GM12874 (cell line): ENCODE measurements at regions not wholly inside any gene's neighbourhood (a gene's known extent, or its start where the extent isn't known, plus 50 kb on each side); places are given as distances from the start of the nearest gene placed in this dataset.

Source experiments
- CTCF ChIP-seq: IDR thresholded peaks from 2 replicates; pipeline ENCODE4 v1.5.1; 2011; ENCODE audit warnings: low read depth, mild to moderate bottlenecking, control low read depth, low read length, moderate library complexity; ENCODE audit not compliant: insufficient read depth

- no peak for TF ChIP-seq CTCF
These were observed 113.6 kb upstream of the SOX6 start for GRCh38 chr11:16469968-16470367.

- no peak for TF ChIP-seq CTCF
These were observed 112.5 kb upstream of the SOX6 start for GRCh38 chr11:16468735-16469453.

GRCh38 chr11:16460508-16460907 lies 104.2 kb upstream of the SOX6 start:
- TF ChIP-seq CTCF: no peak

- TF ChIP-seq CTCF: no peak
These were observed 100.0 kb upstream of the SOX6 start for GRCh38 chr11:16456366-16456765.

- no peak for TF ChIP-seq CTCF
These were observed 98.0 kb upstream of the SOX6 start for GRCh38 chr11:16454289-16454863.

GRCh38 chr11:16448123-16448717 lies 91.9 kb upstream of the SOX6 start:
- no peak for TF ChIP-seq CTCF

- TF ChIP-seq CTCF: no peak
These were observed 85.1 kb upstream of the SOX6 start for GRCh38 chr11:16441461-16441860.
